ENCODE measurements at regions not wholly inside any gene's neighbourhood (a gene's known extent, or its start where the extent isn't known, plus 50 kb on each side); places are given as distances from the start of the nearest gene placed in this dataset.

DNA sequence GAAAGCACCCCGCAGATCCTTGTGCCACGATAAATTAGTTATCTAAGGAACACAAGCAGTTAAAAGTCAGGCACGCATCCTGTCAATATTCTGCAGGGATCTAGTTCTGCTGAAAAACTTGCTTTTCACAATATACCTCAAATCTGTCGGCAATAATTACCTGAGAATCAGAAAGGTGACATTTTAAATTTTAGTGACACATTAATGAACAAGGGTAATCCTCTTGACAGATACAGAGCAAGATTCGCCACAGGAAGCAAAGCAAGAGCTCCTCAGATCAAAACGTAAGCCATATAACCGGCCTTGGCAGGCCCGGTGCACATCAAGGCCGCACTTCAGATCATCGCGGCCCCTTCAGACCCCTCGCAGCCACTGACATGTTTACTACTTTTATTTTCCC, 185.7 kb downstream of the ATPSCKMT start (continued):
- TF ChIP-seq BCL11B (tag by site-specific recombination; IDR thresholded peaks at IDR 0.05; ENCODE audit: low read depth) (no peak), ZNF610 (tag by site-specific recombination; IDR thresholded peaks at IDR 0.05; ENCODE audit: borderline replicate concordance) (no peak), KLF16 (tag by site-specific recombination; IDR thresholded peaks at IDR 0.05) (no peak), ZNF830 (tag by site-specific recombination; IDR thresholded peaks at IDR 0.05; ENCODE audit: low read depth) (no peak), ZNF623 (tag by site-specific recombination; IDR thresholded peaks at IDR 0.05) (no peak)
- TF ChIP-seq, protein P1, sequence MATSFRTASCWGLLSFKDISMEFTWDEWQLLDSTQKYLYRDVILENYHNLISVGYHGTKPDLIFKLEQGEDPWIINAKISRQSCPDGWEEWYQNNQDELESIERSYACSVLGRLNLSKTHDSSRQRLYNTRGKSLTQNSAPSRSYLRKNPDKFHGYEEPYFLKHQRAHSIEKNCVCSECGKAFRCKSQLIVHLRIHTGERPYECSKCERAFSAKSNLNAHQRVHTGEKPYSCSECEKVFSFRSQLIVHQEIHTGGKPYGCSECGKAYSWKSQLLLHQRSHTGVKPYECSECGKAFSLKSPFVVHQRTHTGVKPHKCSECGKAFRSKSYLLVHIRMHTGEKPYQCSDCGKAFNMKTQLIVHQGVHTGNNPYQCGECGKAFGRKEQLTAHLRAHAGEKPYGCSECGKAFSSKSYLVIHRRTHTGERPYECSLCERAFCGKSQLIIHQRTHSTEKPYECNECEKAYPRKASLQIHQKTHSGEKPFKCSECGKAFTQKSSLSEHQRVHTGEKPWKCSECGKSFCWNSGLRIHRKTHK (tag by site-specific recombination; IDR thresholded peaks at IDR 0.05), result no peak
- TF ChIP-seq, protein P2, sequence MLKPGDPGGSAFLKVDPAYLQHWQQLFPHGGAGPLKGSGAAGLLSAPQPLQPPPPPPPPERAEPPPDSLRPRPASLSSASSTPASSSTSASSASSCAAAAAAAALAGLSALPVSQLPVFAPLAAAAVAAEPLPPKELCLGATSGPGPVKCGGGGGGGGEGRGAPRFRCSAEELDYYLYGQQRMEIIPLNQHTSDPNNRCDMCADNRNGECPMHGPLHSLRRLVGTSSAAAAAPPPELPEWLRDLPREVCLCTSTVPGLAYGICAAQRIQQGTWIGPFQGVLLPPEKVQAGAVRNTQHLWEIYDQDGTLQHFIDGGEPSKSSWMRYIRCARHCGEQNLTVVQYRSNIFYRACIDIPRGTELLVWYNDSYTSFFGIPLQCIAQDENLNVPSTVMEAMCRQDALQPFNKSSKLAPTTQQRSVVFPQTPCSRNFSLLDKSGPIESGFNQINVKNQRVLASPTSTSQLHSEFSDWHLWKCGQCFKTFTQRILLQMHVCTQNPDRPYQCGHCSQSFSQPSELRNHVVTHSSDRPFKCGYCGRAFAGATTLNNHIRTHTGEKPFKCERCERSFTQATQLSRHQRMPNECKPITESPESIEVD (tag by site-specific recombination; IDR thresholded peaks at IDR 0.05), result no peak
- TF ChIP-seq, protein P3, sequence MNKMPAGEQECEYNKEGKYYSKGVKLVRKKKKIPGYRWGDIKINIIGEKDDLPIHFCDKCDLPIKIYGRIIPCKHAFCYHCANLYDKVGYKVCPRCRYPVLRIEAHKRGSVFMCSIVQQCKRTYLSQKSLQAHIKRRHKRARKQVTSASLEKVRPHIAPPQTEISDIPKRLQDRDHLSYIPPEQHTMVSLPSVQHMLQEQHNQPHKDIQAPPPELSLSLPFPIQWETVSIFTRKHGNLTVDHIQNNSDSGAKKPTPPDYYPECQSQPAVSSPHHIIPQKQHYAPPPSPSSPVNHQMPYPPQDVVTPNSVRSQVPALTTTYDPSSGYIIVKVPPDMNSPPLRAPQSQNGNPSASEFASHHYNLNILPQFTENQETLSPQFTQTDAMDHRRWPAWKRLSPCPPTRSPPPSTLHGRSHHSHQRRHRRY (tag by site-specific recombination; IDR thresholded peaks at IDR 0.05), result no peak

DNA sequence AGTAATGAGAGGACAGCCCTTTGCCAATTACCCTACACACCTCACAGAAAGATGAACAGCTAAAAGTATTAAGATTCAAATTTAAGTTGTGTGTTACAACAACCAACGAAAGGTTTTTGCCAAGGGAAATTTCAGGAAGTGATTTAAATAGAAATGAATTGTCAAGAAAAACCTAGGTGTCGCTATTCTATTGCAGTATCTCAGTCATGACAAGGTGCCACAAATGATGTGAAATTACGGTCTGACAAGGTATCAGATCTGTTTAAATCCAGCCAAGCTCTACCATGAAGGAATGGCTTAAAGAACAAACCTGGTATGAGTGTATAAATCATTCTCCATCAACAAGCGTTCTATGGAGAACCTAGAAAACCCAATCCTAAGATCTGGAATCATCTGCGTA, 189.7 kb downstream of the ATPSCKMT start:
- TF ChIP-seq HOXD13 (CRISPR knock-in tag; IDR thresholded peaks at IDR 0.05; ENCODE audit: borderline replicate concordance) (no peak), ZNF544 (tag by site-specific recombination; IDR thresholded peaks at IDR 0.05) (no peak), ZNF558 (tag by site-specific recombination; IDR thresholded peaks at IDR 0.05) (no peak), ZEB2 (tag by site-specific recombination; IDR thresholded peaks at IDR 0.05) (no peak), ZNF654 (tag by site-specific recombination; IDR thresholded peaks at IDR 0.05; ENCODE audit: low read depth) (no peak), ZBTB17 (tag by site-specific recombination; IDR thresholded peaks at IDR 0.05) (no peak), ZNF211 (tag by site-specific recombination; IDR thresholded peaks at IDR 0.05; ENCODE audit: low read depth) (no peak), GLIS2 (tag by site-specific recombination; IDR thresholded peaks at IDR 0.05) (no peak), ZNF274 (IDR thresholded peaks at IDR 0.05; ENCODE audit: low read length) (no peak), ZNF274 (tag by site-specific recombination; IDR thresholded peaks at IDR 0.05; ENCODE audit: borderline replicate concordance) (no peak), ZNF423 (tag by site-specific recombination; IDR thresholded peaks at IDR 0.05) (no peak), ZNF768 (tag by site-specific recombination; IDR thresholded peaks at IDR 0.05) (no peak), ZNF701 (tag by site-specific recombination; IDR thresholded peaks at IDR 0.05) (no peak)
- TF ChIP-seq, protein P3 (tag by site-specific recombination; IDR thresholded peaks at IDR 0.05), result no peak
- TF ChIP-seq, protein P4, sequence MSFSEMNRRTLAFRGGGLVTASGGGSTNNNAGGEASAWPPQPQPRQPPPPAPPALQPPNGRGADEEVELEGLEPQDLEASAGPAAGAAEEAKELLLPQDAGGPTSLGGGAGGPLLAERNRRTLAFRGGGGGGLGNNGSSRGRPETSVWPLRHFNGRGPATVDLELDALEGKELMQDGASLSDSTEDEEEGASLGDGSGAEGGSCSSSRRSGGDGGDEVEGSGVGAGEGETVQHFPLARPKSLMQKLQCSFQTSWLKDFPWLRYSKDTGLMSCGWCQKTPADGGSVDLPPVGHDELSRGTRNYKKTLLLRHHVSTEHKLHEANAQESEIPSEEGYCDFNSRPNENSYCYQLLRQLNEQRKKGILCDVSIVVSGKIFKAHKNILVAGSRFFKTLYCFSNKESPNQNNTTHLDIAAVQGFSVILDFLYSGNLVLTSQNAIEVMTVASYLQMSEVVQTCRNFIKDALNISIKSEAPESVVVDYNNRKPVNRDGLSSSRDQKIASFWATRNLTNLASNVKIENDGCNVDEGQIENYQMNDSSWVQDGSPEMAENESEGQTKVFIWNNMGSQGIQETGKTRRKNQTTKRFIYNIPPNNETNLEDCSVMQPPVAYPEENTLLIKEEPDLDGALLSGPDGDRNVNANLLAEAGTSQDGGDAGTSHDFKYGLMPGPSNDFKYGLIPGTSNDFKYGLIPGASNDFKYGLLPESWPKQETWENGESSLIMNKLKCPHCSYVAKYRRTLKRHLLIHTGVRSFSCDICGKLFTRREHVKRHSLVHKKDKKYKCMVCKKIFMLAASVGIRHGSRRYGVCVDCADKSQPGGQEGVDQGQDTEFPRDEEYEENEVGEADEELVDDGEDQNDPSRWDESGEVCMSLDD (tag by site-specific recombination; IDR thresholded peaks at IDR 0.05), result no peak
- TF ChIP-seq, protein P5, sequence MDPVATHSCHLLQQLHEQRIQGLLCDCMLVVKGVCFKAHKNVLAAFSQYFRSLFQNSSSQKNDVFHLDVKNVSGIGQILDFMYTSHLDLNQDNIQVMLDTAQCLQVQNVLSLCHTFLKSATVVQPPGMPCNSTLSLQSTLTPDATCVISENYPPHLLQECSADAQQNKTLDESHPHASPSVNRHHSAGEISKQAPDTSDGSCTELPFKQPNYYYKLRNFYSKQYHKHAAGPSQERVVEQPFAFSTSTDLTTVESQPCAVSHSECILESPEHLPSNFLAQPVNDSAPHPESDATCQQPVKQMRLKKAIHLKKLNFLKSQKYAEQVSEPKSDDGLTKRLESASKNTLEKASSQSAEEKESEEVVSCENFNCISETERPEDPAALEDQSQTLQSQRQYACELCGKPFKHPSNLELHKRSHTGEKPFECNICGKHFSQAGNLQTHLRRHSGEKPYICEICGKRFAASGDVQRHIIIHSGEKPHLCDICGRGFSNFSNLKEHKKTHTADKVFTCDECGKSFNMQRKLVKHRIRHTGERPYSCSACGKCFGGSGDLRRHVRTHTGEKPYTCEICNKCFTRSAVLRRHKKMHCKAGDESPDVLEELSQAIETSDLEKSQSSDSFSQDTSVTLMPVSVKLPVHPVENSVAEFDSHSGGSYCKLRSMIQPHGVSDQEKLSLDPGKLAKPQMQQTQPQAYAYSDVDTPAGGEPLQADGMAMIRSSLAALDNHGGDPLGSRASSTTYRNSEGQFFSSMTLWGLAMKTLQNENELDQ (tag by site-specific recombination; IDR thresholded peaks at IDR 0.05; ENCODE audit: low read depth), result no peak
- Histone ChIP-seq H3K36me3 (ENCODE audit: control insufficient read depth in 2 of 2, insufficient read depth in 1 of 2, low read length in 2 of 2) (no peaks in the 10 kb centered on the region), H3K9me3 (ENCODE audit: control insufficient read depth, insufficient read depth, low read depth, low read length) (no peaks in the 10 kb centered on the region), H3K27ac (ENCODE audit: extremely low read depth, low read depth, low read length) (no peak overlapping the region), H3K4me1 (ENCODE audit: control insufficient read depth, insufficient read depth, low read length) (no peaks in the 10 kb centered on the region), H3K4me3 (ENCODE audit: low read depth, low read length) (no peak overlapping the region)
- ChIA-PET CTCF (interaction anchor here (0.6 kb wide), 1 partner anchor 164 kb away, joined by 3 read pairs; no protein-coding TSS in a partner anchor), POLR2A (no interaction called here)

All from HEK293 (cell line).